Activated CD8-positive, alpha-beta memory T cell treated with anti-CD3 and anti-CD28 coated beads for 48 hours (primary cell): ENCODE measurements at regions not wholly inside any gene's neighbourhood (a gene's known extent, or its start where the extent isn't known, plus 50 kb on each side); places are given as distances from the start of the nearest gene placed in this dataset.
"Not testable (repeated sequence)": the region's sequence is repeated elsewhere in the genome, so short reads cannot be mapped to it uniquely, and the experiment has no call there.

ENCODE experiments used
- DNase-seq, 3 experiments: peaks; one replicate each; pipeline ENCODE4 v3.0.0-alpha.2; 2020; ENCODE audit warnings: low read depth in 2 of 3, low spot score in 2 of 3

GRCh38 chr6:12605888-12606345 is 110.7 kb upstream of the PHACTR1 start:
- peak in 1 of 3 experiments; percentile 3 for DNase-seq

- DNase-seq: no peak
These were observed 110.0 kb upstream of the PHACTR1 start for GRCh38 chr6:12606616-12607015.

GRCh38 chr6:12608016-12608860 is 108.3 kb upstream of the PHACTR1 start:
- no peak for DNase-seq

- no peak for DNase-seq
These were observed 107.7 kb upstream of the PHACTR1 start for GRCh38 chr6:12608874-12609273.

- DNase-seq: no peak
These were observed 106.8 kb upstream of the PHACTR1 start for GRCh38 chr6:12609751-12610150.

GRCh38 chr6:12610862-12611261 is 105.7 kb upstream of the PHACTR1 start:
- no peak for DNase-seq

- no peak for DNase-seq
These were observed 102.8 kb upstream of the PHACTR1 start for GRCh38 chr6:12613811-12614210.

- no peak for DNase-seq
These were observed 102.1 kb upstream of the PHACTR1 start for GRCh38 chr6:12614456-12614855.

GRCh38 chr6:12618296-12618695 is 98.3 kb upstream of the PHACTR1 start:
- DNase-seq: no peak

- no peak for DNase-seq
These were observed 94.8 kb upstream of the PHACTR1 start for GRCh38 chr6:12621754-12622153.

GRCh38 chr6:12622566-12622965 is 94.0 kb upstream of the PHACTR1 start:
- DNase-seq: no peak

- no peak for DNase-seq
These were observed 92.3 kb upstream of the PHACTR1 start for GRCh38 chr6:12624142-12624837.

- no peak for DNase-seq
These were observed 89.5 kb upstream of the PHACTR1 start for GRCh38 chr6:12627053-12627452.

- DNase-seq: no peak
These were observed 88.2 kb upstream of the PHACTR1 start for GRCh38 chr6:12628327-12628726.

GRCh38 chr6:12633746-12634145 is 82.8 kb upstream of the PHACTR1 start:
- not testable (repeated sequence) for DNase-seq

GRCh38 chr6:12635375-12635774 is 81.2 kb upstream of the PHACTR1 start:
- no peak for DNase-seq

GRCh38 chr6:12635813-12636212 is 80.8 kb upstream of the PHACTR1 start:
- DNase-seq: no peak

GRCh38 chr6:12636336-12636735 is 80.2 kb upstream of the PHACTR1 start:
- DNase-seq: no peak

- peak in 2 of 3 experiments; percentile 5 to 11 for DNase-seq
These were observed 78.5 kb upstream of the PHACTR1 start for GRCh38 chr6:12637960-12638641.

GRCh38 chr6:12640438-12640837 is 76.1 kb upstream of the PHACTR1 start:
- no peak for DNase-seq

GRCh38 chr6:12641785-12642184 is 74.8 kb upstream of the PHACTR1 start:
- DNase-seq: not testable (repeated sequence)

- DNase-seq: no peak
These were observed 70.6 kb upstream of the PHACTR1 start for GRCh38 chr6:12645941-12646340.
